NB4 (cell line): ENCODE measurements at regions not wholly inside any gene's neighbourhood (a gene's known extent, or its start where the extent isn't known, plus 50 kb on each side); places are given as distances from the start of the nearest gene placed in this dataset.

Experiments
- POLR2A ChIP-seq: IDR thresholded peaks from 2 replicates; pipeline ENCODE4 v1.6.1; 2011; ENCODE audit warnings: mild to moderate bottlenecking; ENCODE audit not compliant: insufficient read length; ENCODE audit errors: extremely low read depth
- TF ChIP-seq, protein P1 (sequence below): IDR thresholded peaks from one replicate; pipeline ENCODE4 v1.5.1; 2012; ENCODE audit warnings: low read depth, low read length

DNA sequence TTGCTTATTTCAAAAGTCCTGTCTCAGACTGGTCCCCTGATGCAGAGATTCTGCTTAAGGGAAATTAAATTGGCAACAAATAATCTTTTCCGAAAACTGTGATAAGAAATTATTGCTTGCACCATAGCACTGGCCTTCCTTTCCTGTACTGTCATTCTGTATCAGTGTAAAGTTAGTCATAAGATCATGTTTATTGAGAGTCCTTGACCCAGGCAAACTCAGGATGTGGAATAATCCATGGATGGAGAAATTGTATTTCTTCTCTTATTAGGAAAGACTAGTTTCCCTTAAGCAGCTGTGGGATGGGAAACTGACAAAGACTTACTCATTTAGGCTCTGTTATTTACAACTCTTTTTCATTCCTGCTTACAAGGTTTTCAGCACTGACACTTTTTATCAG is 83.0 kb upstream of the RANBP6 start:
- TF ChIP-seq, protein P1, sequence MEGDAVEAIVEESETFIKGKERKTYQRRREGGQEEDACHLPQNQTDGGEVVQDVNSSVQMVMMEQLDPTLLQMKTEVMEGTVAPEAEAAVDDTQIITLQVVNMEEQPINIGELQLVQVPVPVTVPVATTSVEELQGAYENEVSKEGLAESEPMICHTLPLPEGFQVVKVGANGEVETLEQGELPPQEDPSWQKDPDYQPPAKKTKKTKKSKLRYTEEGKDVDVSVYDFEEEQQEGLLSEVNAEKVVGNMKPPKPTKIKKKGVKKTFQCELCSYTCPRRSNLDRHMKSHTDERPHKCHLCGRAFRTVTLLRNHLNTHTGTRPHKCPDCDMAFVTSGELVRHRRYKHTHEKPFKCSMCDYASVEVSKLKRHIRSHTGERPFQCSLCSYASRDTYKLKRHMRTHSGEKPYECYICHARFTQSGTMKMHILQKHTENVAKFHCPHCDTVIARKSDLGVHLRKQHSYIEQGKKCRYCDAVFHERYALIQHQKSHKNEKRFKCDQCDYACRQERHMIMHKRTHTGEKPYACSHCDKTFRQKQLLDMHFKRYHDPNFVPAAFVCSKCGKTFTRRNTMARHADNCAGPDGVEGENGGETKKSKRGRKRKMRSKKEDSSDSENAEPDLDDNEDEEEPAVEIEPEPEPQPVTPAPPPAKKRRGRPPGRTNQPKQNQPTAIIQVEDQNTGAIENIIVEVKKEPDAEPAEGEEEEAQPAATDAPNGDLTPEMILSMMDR, result no peak
- no peak for TF ChIP-seq POLR2A
